DOHH2 (cell line): ENCODE measurements at regions not wholly inside any gene's neighbourhood (a gene's known extent, or its start where the extent isn't known, plus 50 kb on each side); places are given as distances from the start of the nearest gene placed in this dataset.

Experiments
- H3F3A ChIP-seq: fragments of 200-600 bp; sonication (generic), shearing (Covaris generic); 2 replicates; pipeline ENCODE4 v1.6.0; 2016; ENCODE audit warnings: antibody characterized with exemption, mild to moderate bottlenecking; ENCODE audit not compliant: control insufficient read depth, insufficient read depth
- H3K27ac ChIP-seq: fragments of 200-600 bp; sonication (generic); 2 replicates; pipeline ENCODE4 v1.5.1; 2014; ENCODE audit warnings: low read depth, mild to moderate bottlenecking, low read length, moderate library complexity
- H3K27me3 ChIP-seq: fragments of 200-600 bp; sonication (generic); 2 replicates; pipeline ENCODE4 v1.6.1; 2014; ENCODE audit warnings: mild to moderate bottlenecking, low read length, mixed read lengths; ENCODE audit not compliant: control insufficient read depth
- H3K36me3 ChIP-seq: fragments of 200-600 bp; sonication (generic); 2 replicates; pipeline ENCODE4 v1.6.1; 2014; ENCODE audit warnings: mild to moderate bottlenecking, low read length, moderate library complexity, mixed read lengths; ENCODE audit not compliant: control insufficient read depth
- H3K4me1 ChIP-seq: fragments of 200-600 bp; sonication (generic); 2 replicates; pipeline ENCODE4 v1.6.1; 2014; ENCODE audit warnings: mild to moderate bottlenecking, low read length, mixed read lengths; ENCODE audit not compliant: control insufficient read depth
- H3K4me2 ChIP-seq: fragments of 200-600 bp; sonication (generic); 2 replicates; pipeline ENCODE4 v1.6.0; 2014; ENCODE audit warnings: mild to moderate bottlenecking, low read length, moderate library complexity
- H3K4me3 ChIP-seq: fragments of 200-600 bp; sonication (generic); 2 replicates; pipeline ENCODE4 v1.5.1; 2014; ENCODE audit warnings: mild to moderate bottlenecking, low read length, mixed read lengths
- H3K79me2 ChIP-seq: fragments of 200-600 bp; sonication (generic); 2 replicates; pipeline ENCODE4 v1.6.1; 2014; ENCODE audit warnings: mild to moderate bottlenecking, low read length, mixed read lengths; ENCODE audit not compliant: control insufficient read depth
- H3K9me2 ChIP-seq: fragments of 200-600 bp; sonication (generic); replicated peaks from 2 replicates; pipeline ENCODE4 v1.6.1; 2014; ENCODE audit warnings: mild to moderate bottlenecking, low read length, mixed read lengths; ENCODE audit not compliant: control insufficient read depth
- H3K9me3 ChIP-seq: fragments of 200-600 bp; sonication (generic); 2 replicates; pipeline ENCODE4 v1.6.1; 2014; ENCODE audit warnings: antibody characterized with exemption, low read length, mixed read lengths; ENCODE audit not compliant: control insufficient read depth, insufficient read depth
- H4K20me1 ChIP-seq: fragments of 200-600 bp; sonication (generic); 2 replicates; pipeline ENCODE4 v1.6.0; 2014; ENCODE audit warnings: low read depth, mild to moderate bottlenecking, antibody characterized with exemption, low read length, moderate library complexity; ENCODE audit not compliant: control insufficient read depth, insufficient read depth
- CTCF ChIP-seq: fragments of 200-600 bp; sonication (generic); IDR thresholded peaks from one replicate; pipeline ENCODE4 v1.5.1; 2014; ENCODE audit warnings: antibody characterized with exemption, mild to moderate bottlenecking, low read depth, low read length; ENCODE audit not compliant: poor library complexity, severe bottlenecking
- EZH2phosphoT487 ChIP-seq: fragments of 200-600 bp; sonication (generic); IDR thresholded peaks from 2 replicates; pipeline ENCODE4 v1.6.1; 2017; ENCODE audit warnings: borderline replicate concordance, mild to moderate bottlenecking, antibody characterized with exemption, low read length, moderate library complexity, mixed read lengths

- Histone ChIP-seq H3K9me3 (no peaks in the 10 kb centered on the region), H3K4me1 (no peaks in the 10 kb centered on the region), H3K9me2 (no peaks in the 10 kb centered on the region), H3F3A (no peaks in the 10 kb centered on the region), H3K79me2 (no peaks in the 10 kb centered on the region), H3K36me3 (no peaks in the 10 kb centered on the region), H3K27ac (no peak overlapping the region), H3K4me2 (no peak overlapping the region), H4K20me1 (no peaks in the 10 kb centered on the region), H3K4me3 (no peak overlapping the region), H3K27me3 (no peaks in the 10 kb centered on the region)
- no peak for TF ChIP-seq EZH2phosphoT487
- TF ChIP-seq CTCF = no peak
These were observed 235.8 kb downstream of the TRAM1L1 start for GRCh38 chr4:116849620-116850019.

DNA sequence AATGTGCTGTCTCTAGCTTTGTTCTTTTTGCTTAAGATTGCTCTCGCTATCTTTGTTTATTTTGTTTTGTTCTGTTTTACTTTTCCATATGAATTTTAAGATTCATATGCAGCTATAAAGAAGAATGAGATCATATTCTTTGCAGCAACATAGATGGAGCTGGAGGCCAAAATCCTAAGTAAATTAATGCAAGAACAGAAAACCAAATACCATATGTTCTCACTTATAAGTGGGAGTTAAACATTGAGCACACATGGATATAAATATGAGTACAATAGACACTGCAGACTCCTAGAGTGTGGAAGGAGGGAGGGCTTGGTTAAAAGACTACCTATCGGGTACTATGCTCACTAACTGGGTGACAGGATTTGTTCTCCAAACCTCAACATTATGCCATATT, 237.8 kb downstream of the TRAM1L1 start:
- Histone ChIP-seq H3K79me2 (no peaks in the 10 kb centered on the region), H3K9me2 (no peaks in the 10 kb centered on the region)

DNA sequence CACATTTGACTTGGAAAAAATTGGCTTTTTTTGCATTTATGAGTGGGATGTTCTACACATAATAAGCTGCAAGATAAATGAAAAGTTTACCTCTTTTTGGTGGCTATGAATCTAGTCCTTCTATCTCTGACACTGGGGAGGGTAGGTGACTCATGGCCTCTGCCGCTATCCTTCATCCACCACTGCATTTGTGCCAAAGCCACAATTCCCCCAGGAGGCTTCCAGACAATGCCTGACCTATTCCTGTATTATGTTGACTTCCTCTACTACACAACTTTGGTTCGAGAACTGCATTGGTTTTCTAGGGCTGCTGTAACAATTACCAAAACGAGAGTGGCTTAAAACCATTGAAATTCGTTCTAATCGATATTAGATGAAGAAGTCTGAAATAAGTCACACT, 245.6 kb downstream of the TRAM1L1 start:
- Histone ChIP-seq H3K4me2 (no peak overlapping the region), H3K36me3 (no peaks in the 10 kb centered on the region), H3K4me3 (no peak overlapping the region), H4K20me1 (no peaks in the 10 kb centered on the region), H3K9me3 (no peaks in the 10 kb centered on the region), H3K27me3 (no peaks in the 10 kb centered on the region), H3K4me1 (no peaks in the 10 kb centered on the region), H3K9me2 (no peaks in the 10 kb centered on the region), H3F3A (no peaks in the 10 kb centered on the region), H3K79me2 (no peaks in the 10 kb centered on the region), H3K27ac (no peak overlapping the region)
- TF ChIP-seq EZH2phosphoT487 = no peak
- no peak for TF ChIP-seq CTCF

More for the DNA sequence above, 237.8 kb downstream of the TRAM1L1 start:
- no peak overlapping the region for H3K27ac ChIP-seq
- no peak overlapping the region for H3K4me3 ChIP-seq
- no peaks in the 10 kb centered on the region for H3K9me3 ChIP-seq
- H3F3A ChIP-seq = no peaks in the 10 kb centered on the region
- TF ChIP-seq CTCF (no peak), EZH2phosphoT487 (no peak)
- H3K4me2 ChIP-seq = no peak overlapping the region
- H3K4me1 ChIP-seq = no peaks in the 10 kb centered on the region
- no peaks in the 10 kb centered on the region for H3K27me3 ChIP-seq
- no peaks in the 10 kb centered on the region for H4K20me1 ChIP-seq
- H3K36me3 ChIP-seq = no peaks in the 10 kb centered on the region

- Histone ChIP-seq H3K9me2 (no peaks in the 10 kb centered on the region), H4K20me1 (no peaks in the 10 kb centered on the region), H3K4me3 (no peak overlapping the region), H3K4me1 (no peaks in the 10 kb centered on the region), H3K9me3 (no peaks in the 10 kb centered on the region), H3K4me2 (no peak overlapping the region), H3K27me3 (no peaks in the 10 kb centered on the region), H3K79me2 (no peaks in the 10 kb centered on the region), H3K27ac (no peak overlapping the region), H3F3A (no peaks in the 10 kb centered on the region), H3K36me3 (no peaks in the 10 kb centered on the region)
- TF ChIP-seq CTCF = no peak
- no peak for TF ChIP-seq EZH2phosphoT487
These were observed 246.8 kb downstream of the TRAM1L1 start for GRCh38 chr4:116838609-116839008.
